HG03565 (cell line): ENCODE measurements at regions not wholly inside any gene's neighbourhood (a gene's known extent, or its start where the extent isn't known, plus 50 kb on each side); places are given as distances from the start of the nearest gene placed in this dataset.
"Not testable (repeated sequence)": the region's sequence is repeated elsewhere in the genome, so short reads cannot be mapped to it uniquely, and the experiment has no call there.

Experiments used
- ATAC-seq: cut with Tn5 transposase; IDR thresholded peaks from one replicate; pipeline ENCODE4 v1.9.1; 2021; ENCODE audit warnings: mild to moderate bottlenecking, moderate library complexity; ENCODE audit not compliant: unreplicated experiment

DNA sequence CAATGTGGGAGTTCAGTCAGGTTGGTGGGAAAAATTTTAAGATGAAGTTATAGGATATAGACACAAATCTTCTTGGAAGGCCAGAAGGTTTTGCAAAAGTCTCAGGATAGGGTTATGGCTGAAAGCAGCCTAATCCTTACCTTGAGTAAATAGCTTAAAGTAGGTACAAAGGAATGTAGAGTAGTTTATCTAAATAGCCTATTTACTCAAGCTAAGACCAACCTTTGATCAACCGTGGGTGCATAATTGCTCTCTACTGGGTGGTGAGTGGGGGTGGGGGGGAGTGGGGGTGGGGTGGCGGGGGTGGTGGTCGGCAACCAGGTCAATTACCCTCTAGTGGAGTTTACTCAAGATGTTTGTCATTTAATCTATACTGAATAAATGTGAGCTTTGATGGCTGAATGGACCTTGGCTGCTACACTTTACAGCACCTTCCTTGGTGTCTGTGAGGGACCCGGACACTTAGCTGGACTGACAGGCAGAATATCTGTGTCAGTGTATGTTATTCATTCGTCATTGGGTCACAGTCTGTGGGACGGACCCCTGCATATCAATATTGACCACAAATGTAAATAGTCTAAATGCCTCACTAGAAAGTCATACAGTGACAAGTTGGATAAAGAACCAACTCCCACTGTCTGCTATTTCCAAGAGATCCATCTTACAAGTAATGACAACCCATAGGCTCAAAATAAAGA is 545.7 kb upstream of the PABPC4L start:
- ATAC-seq = no peak

DNA sequence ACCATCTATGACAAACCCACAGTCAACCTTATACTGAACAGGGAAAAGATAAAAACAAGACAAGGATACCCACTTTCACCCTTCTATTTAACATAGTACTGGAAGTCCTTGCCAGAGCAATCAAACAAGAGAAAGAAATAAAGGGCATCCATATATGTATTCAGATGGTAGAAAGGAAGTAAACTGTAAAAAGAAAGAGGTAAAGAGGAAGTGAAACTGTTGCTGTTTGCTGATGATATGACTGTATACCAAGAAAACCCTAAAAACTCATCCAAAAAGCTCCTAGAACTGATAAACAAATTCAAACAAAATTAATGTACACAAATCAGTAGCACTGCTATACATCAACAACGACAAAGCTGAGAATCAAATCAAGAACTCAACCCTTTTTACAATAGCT is 538.7 kb upstream of the PABPC4L start:
- ATAC-seq = peak; percentile 60

DNA sequence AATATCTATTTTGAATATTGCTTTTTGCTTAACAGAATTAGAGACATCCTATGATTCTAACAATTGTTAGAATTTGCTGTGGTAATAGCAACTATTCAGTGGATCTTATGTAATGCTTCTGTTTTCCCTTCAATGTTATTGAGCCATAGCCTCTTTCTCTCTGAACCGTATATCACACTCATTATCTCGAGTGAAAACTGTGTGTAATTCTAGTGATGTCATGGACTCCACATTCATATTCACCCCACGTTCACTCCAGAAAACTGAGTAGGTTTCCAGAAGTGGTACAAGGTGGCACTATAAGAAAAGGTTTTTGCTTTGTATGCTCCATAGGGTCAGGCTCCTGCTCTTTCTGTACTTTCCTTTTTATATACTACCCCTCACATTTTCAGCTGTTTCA is 534.3 kb upstream of the PABPC4L start:
- ATAC-seq = no peak

DNA sequence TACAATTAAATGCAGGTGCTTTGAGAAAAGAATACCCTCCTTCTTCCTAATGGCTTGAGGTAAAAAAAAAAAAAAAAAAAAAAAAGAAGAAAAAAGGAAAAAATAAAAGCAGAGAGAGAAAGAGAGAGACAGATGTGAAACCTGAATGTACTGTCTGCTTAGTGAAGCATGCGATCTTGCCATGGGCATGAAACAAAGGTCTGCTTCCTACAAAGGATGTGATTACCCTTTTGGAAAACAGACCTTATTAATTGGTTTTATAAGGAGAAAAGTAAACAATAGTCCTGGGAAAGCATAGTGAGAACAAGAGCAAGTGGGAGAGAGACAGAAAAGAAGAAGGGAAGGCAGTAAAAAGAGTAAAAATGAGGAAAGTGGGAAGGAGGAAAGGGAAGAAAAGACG is 526.1 kb upstream of the PABPC4L start:
- no peak for ATAC-seq

DNA sequence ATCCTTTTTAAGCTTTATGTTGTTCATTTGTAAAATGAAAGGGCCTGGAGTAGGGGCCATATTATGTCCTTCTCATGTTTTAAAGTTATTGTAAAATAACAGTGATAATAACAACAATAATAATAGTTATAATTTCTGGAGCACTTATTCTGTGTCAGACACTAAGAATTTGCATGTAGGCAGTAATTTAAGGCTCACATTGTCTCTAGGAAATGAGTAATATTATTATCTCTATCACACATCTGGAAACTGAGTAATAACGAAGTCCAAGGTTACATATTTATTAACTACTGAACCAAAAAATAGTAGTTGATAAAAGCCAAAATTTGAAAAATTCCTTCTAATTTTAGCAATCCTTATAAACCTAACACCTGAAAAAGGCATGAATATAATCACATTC is 520.7 kb upstream of the PABPC4L start:
- no peak for ATAC-seq

DNA sequence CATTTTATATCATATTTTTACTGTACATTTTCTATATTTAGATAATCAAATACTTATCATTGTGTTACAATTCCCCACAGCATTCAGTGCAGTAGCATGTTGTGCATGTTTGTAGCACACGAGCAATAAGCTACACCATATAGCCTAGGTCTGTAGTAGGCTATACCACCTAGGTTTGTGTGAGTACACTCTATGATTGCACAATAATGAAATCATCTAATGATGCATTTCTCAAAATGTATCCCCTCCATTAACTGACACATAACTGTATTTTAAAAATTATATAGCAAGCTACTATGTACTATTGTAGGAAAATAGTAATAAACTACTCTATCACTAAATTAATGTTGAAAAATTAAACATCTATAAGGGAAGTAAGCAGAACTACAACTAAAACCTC is 518.4 kb upstream of the PABPC4L start:
- ATAC-seq = no peak

DNA sequence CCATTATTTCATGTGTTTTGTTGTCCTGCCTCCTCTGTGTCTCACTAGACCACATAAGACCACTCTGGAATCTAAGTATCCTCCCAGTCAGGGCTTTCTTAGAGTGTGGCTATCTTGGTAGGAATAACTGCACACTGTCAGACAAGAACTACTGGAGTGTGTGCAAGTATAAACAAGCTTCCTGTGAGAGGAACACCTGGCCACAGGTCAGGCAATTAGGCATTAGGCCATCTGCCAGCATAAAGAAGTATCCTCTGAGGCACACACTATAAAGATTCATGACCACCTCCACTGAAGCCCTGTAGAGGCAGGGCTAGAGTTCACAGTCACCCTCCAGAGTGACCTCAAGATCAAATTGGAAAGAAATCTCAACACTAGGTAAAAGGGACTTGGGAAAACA is 507.0 kb upstream of the PABPC4L start:
- ATAC-seq = no peak

DNA sequence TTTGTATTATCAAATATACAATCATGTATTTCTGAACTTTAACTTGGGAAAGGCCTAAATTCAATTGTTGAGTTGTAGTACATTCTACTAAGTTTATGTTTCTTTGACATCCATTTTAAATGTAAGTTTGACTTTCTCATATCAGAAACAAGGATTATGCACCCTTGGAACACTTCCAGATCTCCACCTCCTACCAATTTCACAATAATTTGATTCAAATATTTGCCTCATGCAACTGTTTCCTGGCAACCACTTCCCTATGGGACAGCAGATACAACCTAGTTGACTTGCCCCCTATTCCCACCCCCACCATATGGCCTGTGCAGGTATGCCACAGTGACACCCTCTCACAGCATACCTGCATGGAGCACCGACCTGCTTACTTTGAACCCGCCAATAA is 506.4 kb upstream of the PABPC4L start:
- no peak for ATAC-seq

DNA sequence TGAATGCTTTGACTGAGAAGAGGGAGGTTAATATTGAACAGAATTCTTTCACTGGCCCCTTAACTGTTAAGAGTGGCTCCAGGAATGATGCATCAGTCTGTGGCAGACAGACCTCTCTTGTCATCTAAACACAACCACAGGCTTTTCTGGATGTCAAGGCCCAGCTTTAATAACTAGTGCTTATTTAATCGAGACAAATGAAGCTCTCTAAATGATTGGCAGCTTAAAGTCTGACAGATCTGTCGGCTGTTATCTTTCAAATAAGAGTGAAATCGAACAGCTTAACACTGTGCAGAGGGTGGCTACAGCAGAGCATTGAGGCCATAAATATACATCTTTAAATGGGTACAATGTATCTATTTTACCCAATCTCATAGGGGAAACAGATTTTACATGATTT is 500.8 kb upstream of the PABPC4L start:
- ATAC-seq = no peak

DNA sequence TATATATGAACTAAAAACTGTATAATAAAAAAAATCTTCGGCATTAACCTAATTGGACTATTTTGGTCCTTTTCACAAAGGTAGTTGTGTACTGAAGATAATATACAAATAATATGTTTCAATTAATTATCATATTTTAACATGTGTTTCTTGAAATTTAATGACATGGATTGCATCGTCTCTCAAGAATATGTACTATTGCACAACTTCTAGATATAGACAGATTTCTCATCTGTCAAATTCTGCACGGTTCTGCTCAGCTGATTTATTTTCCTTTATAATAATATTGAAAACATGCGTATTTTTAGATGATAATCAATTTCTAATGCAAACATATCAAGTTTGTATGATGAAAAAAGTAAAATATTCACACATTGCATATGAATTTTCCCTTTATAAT is 498.7 kb upstream of the PABPC4L start:
- ATAC-seq = no peak

DNA sequence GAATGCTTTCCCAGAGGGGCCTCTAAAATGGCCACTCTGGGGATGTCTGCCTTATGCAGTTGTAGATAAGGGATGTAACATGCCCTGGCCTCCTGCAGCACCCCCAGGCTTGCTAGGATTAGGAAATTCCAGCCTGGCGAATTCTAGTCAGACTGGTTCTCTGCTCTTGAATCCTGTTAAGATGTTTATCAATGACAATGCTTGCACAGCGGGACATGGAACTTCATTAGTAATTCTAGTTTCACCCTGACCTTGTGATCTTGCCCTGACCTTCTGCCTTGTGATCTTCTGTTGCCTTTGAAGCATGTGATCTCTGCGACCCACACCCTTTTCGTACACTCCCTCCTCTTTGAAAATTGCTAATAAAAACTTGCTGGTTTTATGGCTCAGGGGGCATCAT is 497.2 kb upstream of the PABPC4L start:
- ATAC-seq = not testable (repeated sequence)

DNA sequence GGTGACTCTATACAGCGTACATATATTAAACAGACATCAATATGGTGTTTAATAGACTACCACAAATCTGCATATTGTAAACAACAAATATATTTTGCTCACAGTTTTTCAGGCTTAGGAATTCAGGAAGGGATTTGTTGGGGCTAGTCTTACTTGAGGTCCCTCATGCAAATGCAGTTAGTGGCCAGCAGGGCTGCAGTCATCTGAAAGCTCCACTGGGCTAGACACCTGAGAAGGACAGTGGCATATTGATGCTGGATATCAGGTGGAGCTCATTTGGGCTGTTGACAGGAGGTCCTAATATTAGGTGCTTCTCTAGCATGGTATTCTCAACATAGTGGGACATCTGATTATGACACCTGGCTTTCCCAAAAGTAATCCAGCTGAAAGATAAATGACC is 493.8 kb upstream of the PABPC4L start:
- ATAC-seq = no peak

DNA sequence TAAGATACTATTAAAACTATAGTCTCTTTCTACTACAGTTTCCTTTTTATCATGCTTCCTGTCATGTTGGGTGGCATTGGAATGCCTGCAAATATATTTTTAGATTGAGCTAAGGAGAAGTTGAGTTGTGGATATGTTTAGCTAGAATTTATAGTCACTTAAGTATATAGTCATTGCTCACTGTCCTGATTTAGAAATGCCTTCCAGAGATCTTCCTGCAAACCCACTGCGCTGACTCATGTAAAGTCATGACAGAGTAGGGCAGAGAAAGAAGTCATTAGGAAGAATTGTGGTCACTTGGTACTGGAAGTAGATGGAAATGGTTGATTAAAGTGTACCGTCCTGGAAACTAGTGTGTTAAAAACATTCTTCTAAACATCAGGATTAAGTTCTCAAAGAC is 490.3 kb upstream of the PABPC4L start:
- ATAC-seq = no peak

DNA sequence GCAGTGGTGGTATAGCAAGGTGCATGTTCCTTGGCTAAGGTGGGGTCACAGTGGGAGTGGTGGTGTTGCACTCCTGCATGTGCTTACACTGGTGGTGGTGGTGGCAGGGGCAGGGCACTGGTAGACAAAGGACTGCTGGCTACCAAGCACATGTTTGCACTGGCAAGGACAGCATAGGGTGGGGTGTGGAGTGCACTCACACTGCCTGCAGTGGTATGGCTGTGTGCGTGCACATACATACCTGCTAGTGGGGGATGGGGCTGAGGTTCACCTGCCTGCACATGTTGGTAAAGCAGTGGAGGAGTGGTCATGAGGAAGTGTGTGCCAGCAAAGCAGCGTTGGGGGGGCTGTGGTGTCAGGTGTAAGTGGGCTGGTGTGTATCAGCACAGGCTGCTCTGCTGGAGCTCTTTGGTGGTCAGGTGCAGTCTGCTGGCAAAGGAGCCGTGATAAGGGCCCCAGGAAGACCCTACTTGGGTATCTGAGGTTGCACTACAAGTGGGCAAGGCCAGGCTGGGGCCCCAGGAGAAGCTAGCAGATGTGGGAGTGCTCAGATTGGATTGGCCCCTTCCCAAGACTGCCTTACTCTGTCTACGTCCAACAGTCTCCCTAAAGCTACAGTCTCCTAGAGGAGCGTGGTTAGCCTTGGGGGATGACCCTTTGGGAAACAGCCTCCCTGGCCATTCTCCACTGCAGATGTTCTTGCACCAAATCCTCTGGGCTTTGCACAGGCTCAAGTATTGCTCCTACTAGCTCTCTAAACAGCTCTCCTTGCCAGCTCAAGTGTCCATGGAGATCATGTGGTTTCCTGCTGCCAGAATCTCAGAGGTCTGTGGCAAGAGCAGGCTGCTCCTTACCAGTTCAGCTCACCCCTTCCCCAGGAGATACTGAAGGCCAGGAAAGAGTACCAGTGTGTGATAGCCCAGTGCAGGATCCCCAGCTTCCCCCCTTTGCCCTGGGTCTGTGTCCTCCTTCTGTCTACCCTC is 486.3 kb upstream of the PABPC4L start:
- no peak for ATAC-seq

DNA sequence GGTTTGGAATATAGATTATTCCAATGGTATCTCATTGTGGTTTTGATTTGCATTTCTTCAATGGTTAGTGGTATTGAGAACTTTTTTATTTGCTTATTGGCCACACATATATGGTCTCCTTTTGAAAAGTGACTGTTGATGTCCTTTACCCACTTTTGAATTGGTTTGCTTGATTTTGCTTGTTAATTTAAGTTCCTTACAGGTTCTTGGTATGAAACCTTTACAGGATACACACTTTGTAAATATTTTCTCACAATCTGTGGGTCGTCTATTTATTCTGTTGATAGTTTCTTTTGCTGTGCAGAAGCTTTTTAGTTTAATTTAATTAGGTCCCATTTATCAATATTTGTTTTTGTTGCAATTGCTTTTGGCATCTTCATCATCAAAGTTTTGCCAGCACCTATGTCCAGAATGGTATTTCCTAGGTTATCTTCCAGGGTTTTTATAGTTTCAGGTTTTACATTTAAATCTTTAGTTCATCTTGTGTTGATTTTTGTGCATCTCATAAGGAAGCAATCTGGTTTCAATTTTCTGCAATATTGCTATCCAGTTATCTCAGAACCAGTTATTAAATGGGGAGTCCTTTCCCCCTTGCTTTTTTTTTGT is 475.7 kb upstream of the PABPC4L start:
- no peak for ATAC-seq

DNA sequence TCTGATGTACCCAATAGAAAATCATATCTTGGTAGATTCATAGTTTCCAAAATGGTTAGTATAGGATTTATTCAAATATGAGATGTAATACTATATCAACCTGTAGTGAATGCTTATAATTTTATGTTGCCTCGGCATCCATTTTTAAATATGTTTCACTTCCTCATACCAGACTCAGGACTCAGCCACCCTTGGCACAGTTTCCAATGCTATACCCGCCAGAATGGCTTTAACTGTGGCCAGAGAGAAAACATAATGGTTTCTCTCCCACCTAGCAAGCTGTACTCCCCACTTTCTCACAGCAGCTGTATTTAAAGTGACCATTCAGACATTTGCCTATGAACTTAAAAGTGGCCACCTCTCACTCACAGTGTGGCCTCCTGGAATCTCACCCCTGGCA is 466.6 kb upstream of the PABPC4L start:
- no peak for ATAC-seq

DNA sequence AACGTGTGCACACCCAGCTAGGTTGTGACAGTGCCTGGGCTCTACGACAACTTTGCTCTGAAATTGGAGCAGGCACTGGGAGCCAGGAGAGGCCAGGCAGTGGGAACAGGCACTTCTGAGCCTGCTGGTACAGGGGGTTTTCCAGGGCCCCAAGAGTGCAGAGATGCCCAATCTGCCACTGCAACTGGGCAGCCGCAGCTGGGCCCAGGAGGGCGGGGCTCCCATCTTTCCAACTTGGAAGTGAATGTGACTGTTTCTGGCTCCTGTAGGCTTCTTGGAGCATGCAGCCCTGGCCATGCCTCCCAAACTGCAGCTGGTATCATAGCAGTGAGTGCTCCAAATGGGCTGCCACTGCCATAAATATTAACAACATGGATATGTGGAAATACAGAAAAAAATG is 465.1 kb upstream of the PABPC4L start:
- ATAC-seq = no peak

DNA sequence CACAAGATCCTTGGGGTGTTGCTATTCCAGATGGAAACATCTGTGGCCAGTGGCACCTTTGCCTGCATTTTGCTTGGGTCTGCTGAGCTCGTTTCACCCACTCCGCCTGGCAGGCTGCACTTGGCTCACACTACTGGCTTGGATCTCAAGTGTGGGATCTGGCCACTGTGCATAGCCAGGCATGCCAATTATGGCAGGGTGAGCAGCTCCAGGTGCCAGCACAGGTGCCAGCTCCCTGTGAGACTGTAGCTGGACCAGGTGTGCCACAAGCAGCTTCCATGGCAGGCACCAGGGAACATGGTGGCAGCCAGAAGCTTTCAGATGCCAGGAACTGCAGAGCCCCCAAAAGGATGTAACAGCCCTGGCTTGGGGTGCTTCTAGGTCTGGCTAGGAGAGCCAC is 463.8 kb upstream of the PABPC4L start:
- no peak for ATAC-seq

DNA sequence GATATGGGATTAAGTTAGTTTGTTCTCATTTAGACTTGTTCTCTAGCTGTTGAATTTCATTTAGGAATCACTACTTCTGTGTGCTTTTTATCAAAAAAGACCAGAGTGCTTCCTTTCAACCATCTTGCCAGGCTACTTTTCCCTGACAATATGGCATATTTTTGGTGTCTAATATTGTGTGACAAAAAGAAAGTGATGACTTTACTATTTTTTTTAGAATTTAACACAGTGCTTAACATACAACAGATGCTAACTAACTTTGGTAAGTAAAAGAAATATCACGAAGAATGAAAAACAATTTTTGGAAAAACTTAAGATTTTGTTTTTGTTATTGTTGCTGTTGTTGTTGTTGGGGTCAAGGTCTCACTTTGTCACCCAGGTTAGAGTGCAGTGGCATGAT is 462.2 kb upstream of the PABPC4L start:
- ATAC-seq = no peak

DNA sequence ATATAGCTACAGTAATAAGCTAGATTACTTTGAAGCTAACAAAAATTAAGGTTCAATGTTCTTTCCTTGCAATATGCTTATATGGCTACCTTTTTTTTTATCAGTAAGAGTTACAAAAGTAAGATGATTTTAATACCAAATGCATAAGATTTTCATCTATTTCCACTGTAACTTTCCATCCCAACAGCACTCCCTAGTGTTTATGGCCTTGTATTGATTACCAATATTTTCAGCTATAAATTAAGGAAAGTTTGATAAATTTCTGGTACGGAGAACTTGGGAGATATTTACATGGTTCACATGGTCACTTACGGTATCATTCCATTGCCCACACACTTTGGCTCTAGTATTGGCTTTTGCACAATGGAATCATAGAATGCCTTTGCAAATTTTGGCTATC is 448.9 kb upstream of the PABPC4L start:
- ATAC-seq = no peak

DNA sequence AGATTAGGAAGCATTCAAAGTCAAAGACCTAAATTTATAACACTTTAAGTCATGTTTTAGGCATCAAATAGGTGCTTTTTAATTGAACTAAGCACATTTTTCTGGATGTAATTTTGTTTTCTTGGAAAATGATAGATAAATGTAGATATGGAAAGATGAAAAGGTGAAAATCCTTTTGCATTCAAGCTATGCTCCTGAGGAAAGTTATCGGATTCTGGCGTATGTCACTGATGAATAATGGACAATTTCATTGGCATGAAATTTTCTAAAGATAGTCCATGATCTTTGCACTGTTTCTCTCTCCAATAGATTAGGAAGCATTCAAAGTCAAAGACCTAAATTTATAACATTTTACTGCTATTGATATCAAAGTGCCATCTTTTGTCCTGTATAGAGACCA is 444.2 kb upstream of the PABPC4L start:
- ATAC-seq = no peak
